SW480 (cell line): ENCODE measurements at regions not wholly inside any gene's neighbourhood (a gene's known extent, or its start where the extent isn't known, plus 50 kb on each side); places are given as distances from the start of the nearest gene placed in this dataset.

ENCODE experiments used
- DNase-seq: peaks from one replicate; pipeline ENCODE4 v3.0.0-alpha.2; 2016; ENCODE audit warnings: low spot score

DNA sequence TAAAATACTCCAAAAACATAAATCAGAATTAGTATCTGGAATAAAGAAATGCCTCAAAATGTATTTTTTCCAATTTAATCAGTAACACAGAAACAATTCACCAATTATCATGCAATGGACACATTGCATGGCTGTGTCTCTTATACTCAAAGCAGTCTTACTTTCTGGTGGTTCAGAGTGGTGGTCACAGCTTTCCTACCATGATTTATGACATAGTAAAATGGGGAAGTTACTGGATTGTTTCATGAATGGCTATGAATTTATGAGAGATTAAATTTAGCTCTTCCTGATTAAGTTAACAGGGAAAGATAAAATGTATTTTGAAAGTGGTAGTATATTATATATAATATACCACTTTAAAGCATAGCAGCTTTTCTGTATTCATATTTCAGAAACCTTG lies 331.5 kb upstream of the MAP3K7 start:
- no peak for DNase-seq

DNA sequence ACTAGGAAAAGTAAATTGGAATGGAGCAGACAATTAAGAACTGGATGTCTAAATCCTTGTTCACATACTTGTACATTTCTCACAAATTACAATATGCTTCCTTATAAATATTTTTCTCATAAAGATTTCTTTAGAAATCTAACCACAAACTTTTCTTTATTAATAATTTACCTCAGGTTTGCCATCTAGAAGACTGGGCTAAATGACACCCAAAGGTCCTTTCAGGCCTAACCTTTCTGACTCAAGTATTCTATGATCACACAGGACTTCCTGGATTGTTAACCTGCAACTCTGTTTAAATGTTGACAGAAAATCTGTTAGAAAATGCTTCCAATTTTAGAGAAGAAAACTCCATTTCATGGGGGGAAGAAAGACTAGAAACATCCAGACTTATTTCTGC lies 330.5 kb upstream of the MAP3K7 start:
- no peak for DNase-seq

DNA sequence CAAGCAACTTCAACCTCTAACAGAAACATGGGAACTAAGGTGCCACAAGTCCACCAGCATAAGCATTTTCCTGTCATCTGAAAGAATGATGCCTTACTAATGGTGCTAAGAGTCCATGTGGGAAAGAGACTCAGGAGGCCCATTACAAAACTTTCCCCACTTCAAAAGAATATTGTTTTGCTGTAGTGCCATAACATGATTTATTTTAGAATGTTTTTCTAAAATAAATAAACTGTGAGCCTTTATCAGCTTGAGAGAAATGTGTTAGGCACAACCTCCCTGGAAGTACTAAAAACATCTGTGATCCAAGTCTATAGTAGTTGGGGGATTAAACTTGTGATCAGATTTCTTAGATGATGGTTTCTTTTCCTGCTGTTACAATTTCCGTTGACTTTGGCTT lies 330.1 kb upstream of the MAP3K7 start:
- no peak for DNase-seq

DNA sequence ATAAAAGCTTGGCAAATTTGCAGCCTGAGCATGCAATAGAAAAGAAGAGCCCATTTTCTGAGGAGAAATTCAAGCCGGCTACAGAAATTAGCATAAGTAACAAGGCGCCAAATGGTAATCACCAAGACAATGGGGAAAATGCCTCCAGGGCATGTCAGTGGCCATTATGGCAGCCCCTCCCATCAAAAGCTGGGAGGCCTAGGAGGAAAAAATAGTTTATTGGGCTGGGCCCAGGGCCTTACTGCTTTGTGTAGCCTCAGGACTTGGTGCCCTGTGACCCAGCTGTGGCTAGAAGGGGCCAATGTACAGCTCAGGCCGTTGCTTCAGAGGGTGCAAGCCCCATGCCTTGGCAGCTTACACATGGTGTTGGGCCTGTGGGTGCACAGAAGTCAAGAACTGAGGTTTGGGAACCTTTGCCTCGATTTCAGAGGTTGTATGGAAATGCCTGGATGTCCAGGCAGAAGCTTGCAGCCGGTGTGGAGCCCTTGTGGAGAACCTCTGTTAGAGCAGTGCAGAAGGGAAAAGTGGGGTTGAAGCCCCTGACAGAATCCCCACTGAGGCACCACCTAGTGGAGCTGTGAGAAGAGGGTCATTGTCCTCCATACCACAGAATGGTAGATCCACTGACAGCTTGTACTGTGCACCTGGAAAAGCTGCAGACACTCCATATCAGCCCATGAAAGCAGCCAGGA lies 328.5 kb upstream of the MAP3K7 start:
- DNase-seq = no peak

DNA sequence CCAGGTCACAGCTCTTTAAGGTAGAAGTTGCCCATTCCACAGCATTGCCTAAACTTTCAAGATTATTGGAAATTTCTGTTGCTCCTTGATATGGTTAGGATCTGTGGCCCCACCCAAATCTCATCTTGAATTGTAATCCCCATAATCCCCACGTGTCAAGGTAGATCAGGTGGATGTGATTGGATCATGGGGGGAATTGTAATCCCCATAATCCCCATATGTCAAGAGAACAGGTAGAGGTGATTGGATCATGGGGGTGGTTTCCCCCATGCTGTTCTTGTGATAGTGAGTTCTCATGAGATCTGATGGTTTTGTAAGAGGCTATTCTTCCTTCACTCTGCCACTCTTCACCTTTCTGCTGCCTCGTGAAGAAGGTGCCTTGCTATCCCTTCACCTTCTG lies 327.4 kb upstream of the MAP3K7 start:
- DNase-seq = no peak

DNA sequence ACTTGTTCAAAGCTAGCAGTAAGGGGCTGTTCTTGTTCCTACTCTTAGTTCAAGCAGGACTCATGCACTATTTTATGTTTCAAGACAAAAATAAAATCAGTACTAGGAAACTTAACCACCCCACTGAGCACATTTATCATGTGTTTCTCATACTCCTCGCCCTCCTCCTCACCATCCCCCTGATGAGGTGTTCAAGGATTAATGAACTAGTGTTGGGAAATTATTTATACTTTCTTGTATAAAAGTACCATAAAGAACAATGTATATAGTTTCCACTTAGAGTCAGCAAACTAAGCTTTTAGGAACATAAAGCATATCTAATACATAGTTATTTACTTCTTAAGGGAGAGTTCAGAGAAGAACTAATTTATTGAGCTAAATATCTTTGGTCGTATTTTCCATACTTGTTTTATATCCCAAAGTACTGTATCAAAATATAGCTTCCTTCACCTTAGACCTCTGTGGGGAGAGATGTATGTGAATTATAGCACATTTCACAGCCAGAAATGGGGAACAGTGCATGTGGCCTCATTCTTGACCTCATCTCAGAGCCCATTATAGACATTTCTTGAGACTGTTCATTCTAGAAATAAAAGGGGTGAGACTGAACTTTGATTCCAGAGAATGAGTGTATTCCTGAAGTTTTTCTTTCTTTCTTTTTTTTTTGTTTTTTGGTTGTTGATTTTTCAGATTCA lies 326.5 kb upstream of the MAP3K7 start:
- no peak for DNase-seq

DNA sequence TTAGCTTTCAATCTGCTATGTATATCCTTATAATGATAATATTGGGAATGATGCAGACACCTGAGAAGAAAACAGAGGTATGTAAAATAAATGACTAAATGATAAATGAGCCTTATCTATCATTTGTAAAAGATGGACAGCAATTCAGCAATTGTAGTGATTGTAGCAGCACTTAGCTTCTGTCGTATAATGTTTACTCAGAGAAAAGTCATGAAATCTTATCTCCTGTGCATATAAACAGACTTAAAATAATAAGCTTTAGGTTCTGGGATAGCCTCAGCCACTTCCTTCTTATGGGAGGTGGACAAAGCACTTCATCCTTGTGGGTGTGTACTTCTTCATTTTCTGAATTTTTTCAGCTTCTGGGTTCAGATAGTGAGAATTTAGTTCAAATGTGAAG lies 324.8 kb upstream of the MAP3K7 start:
- no peak for DNase-seq

DNA sequence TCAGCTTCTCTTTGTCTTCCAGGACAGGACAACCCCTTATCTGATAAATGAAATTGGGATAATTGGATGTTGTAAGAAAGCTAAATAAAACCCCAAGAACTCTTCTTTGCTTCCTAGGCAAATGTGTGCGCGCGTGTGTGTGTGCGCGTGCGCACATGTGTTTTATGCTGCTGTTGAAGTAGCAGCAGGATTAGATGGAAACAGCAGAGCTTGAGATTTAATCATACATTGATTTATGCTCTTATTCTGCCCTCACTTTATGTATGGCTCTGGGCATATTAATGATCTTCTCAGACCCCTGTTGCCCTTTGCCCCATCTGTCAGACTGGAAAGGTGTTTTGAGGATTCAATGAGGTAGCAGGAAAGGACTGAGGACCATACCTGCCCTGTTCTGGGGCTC lies 324.0 kb upstream of the MAP3K7 start:
- DNase-seq = no peak

DNA sequence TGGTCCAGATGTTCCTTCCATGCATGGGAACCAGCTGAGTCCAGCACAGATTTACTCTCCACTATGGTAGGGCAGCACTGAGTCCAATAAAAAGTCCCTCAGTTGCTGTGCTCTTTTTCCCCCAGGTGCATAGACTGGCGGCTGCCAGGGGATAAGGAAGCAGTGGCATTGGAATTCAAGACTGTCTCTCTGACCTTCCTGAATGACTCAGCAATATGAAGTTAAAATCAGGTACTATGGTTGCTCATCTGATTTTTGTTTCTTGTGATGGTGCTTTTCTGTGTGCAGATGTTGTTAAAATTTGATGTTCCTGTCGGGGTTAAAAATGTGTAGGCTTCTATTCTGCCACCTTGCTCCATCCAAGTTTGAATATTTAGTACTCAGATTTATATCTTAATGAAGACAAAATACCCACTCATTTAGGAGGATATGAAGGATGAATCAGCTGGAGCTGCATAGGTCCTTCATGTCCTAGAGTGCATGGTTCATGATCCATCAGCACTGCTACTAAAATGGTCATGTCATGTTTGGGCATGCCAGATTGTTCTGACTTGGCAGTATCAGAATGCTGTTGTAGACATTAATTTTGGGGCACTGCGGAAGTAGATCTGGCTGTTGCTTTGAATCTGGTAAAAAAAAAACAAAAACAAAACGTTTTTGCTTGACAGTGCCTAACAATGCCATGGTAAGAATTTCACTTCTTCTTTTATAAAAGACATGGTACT lies 321.2 kb upstream of the MAP3K7 start:
- no peak for DNase-seq

DNA sequence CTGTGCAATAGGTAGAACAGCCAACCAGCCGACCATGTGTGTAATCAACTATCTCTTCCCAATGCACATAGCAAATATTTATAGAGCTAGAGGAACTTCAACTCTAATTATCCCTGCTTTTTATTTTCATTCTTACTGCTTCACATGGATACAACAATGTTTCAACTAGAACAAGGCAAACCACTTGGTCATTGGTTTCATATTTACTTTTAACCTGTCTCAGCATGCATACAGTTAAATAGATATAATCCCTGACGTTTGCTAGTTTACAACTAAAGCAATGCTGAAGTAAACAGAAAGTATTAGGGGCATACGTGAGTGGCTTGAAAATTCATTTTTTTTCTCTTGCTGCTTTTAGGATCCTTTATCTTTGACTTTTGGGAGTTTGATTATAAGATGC lies 318.5 kb upstream of the MAP3K7 start:
- no peak for DNase-seq

DNA sequence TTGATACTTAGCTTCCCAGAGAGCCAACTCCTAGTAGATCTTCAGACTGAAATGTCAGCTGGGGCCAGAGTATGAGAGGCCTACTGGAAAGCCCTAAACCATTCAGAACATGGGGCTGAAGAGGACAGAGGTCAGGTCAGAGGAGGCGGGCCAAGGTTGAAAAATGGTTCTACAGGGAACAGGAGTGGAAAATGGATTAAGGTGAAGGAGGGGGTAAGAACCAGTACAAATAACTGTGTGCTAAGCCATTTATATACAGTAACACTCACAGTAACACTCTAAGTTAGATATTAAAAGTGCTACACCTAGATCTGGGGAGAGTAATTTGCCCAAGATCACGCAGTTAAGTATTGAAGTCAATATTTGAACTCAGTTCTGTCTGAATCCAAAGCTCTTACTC lies 313.2 kb upstream of the MAP3K7 start:
- DNase-seq = no peak

DNA sequence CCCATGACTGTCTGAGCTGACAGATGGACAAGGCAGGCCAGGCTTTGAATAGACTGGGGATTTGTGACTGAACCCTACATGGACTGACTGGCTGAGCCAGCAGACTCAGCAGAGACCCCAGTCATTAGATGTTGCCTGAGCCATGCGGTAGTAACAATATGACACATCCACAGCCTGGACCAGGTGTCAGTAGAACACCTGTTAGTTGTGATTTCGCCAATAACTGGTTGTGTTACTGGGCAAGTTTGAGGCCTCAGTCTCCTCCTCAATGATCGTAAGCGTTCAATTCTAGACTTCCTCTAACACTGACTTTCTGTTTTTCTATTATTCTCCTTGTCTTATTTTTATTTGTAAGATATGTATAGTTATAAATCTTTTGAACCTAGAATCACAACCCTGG lies 311.9 kb upstream of the MAP3K7 start:
- no peak for DNase-seq

DNA sequence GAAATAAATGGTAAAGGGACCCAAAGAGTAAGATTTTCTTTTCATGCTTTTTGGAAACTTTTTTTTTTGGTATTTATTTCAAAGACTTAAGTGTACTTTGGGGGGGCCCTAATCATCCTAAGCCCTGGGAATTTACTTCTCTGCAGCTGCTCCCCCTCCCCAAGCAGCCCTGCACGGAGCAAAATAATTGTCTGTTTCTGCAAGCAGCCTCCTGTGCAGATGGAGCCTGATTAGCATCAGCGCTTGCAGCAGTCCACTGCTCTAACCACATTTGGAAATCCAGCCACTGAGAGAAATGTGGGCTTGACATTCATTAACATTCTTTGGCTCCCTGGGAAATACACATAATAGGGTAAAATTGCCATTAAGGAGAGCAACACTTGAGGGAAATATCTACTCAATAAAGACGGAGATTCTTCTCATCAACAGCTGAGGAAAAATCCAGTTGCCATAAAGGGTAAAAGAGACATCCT lies 309.2 kb upstream of the MAP3K7 start:
- no peak for DNase-seq

DNA sequence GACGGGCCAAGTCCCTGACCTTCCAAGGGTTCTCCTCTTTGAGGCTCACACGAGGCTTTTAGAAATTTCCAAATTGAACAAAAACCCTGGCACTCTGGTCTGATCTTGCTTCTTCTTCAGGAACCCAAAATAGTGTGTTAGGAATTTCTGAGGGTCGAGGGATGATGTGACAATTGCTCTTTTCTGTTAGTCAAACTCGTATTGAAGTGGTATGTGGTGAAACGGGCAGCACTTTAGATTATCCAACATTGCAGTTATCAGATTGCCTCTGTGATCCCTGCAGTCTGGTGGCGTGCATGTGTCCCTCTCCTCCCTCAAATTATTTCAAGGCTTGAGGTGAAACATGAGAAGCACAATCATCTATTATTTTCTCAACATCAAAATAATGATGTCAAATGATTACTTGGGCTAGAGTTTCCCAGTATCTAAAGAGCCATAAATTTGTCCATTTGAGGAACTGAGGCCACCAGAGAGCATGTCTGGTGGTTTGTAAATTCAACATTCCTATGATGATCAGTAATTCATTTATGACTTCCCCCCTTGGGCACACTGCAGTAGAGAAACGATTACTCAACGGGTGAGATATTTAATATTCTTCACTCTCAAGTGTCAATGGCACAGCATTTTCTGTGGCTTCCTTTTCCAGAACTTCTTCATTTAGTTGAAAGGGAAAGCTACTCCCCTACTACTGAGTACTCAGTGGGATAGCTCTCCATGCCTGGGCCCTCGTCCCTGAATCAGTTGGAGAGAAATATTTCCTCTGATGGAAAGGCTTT lies 308.6 kb upstream of the MAP3K7 start:
- DNase-seq = no peak

DNA sequence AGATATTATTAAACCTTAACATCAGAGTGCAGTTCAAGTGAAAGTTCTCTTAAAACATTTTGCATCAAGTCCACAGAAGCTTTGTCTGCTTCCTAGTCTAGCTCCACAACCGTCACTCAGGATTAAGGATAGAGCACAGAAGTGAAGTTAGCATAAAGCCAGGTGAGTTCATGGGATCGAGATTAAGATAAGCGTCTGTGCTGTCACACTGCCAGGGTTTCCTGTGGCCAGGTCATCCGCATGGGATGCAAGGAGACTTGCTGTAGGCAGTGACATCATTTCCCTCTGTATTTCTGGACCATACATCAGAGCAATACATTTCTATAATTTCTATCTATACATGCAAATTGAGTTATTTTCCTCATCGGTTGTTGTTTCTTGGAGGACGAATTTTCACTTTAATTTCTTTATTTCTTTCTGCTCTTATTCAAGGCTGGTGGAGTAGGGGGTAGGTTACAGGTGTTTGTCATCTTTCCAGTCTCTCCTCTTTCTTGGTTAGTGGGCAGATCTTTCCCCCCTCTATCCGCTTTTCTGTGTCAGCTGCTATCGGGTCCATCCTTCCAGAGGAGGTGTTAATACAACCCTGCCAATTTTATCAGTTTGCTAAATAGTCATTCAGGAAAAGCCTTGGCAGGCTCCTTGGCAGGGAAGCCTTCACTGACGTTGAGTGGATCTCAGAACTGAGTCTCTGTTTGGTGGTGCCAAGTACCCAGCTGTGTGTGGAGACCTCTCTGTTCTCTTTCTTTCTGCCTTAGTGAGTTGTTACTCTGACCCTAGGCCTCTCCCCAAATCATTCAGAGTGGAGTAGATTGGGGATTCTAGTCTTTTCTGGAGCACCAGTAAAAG lies 307.6 kb upstream of the MAP3K7 start:
- DNase-seq = no peak

DNA sequence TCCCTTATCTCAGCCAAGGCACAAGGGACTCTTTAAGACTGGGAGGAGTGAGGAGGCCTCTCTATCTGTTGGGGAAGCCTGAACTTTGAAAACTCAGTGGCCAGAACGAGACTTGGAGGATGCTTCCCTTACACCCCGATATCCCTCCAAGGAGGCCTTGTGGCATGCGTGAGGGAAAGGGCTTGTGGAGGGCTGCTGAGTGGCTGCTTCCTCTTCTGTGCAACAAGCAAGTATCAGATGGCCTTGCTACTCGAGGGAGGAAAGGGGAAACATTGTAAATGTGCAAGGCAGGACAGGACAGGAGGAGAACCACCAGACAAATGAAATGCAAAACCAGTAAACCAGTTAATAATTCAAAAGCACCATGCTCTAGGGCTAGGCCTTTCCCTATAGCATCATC lies 306.5 kb upstream of the MAP3K7 start:
- DNase-seq = no peak

DNA sequence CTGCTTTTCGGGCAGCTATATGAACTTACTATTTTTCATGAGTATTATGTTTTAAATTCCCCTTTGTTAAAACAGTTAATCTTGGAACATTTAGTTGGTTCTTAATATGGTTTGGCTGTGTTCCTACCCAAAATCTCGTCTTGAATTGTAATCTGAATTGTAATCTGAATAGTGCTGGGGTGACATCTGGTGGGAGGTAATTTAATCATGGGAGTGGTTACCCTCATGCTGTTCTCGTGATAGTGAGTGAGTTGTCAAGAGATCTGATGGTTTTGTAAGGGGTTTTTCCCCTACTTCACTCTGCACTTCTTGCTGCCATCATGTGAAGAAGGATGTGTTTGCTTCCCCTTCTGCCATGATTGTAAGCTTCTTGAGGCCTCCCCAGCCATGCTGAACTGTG lies 305.4 kb upstream of the MAP3K7 start:
- no peak for DNase-seq

DNA sequence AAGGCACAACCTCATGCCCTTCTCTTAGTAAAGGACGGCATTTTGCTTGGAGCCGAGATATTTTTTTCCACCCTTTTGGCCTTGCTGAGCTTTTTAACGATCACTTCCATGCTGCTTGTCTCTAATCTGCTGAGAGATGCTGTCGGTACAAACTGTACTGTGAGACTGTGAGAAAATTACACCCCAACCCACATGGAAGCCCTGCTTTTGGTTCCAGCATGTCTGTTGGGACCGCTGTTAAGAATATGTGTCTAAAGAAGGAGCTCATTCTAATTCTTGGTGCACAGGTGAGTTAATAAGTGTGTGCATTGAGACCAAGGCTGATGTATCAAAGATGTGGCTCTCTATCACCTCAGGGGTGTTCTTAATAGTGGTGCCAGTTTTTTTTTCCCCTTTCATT lies 304.5 kb upstream of the MAP3K7 start:
- DNase-seq = no peak

DNA sequence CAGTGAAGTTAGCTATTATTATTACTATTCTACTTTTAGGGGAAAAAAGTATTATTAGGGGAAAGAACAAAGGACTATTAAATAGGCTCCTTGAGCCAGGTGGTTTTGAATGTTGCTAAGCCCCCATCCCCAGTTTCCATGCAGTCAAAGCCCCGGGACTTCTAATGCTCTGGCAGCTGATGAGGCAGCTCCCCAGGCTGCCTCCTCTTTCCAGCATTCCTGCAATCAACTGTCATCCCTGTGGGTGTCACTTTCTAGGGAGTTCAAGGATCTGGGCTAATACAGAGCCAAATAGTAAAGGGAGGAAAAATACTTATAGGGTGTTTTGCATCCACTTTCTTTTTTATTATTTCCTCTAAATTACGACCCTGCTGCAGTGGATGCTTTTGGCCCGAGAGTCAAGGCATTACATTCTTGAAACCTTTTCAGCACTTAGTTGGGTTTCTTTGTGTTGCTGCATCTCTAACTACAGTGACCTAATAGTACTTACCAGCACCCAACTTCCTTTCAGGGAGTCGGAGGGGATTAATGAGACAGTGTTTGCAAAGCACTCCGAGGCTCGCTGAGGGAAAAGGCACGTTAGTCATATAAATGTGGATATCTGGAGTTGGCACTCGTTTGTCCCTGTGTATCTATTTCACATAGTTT lies 303.9 kb upstream of the MAP3K7 start:
- no peak for DNase-seq

DNA sequence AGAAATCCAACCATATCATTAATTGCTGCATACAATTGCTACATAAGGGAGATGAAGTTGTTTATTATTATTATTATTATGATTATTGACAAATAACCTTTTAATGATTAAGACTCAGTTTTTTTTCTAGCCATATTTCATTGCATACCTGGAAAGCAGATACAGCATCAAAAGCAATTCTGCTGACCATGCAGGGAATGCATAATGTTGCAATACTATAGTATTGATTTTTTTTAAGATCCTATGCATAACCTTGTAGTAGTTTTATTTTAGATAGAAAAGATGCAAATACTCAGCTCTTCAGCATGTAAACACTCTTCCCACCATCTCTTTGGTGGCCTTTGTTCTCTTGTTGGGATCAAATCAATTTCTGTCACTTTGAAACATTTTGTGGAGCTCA lies 300.9 kb upstream of the MAP3K7 start:
- no peak for DNase-seq

DNA sequence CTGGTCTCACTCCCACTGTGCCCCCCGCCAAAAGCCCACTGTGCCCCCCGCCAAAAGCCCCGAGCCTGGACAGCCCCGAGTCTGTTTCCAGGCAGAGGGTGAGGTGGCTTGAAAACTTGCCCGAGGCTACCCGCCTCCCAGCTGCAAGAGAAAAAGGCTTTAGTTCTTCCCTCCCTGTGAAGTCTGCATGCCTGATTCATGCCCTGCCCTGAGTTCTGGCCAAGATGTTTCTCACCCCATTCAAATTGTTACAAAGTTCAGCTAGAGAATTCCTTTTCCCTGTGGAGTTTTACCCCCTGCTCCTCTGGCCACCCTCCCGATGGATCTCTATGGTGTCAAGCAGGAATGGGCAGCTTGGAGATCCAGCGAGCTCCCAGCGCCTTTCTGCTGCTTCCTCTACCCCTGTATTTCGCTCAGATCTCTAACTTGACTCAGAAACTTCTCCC lies 298.8 kb upstream of the MAP3K7 start:
- DNase-seq = no peak
